IMR-90 (cell line): ENCODE measurements at regions not wholly inside any gene's neighbourhood (a gene's known extent, or its start where the extent isn't known, plus 50 kb on each side); places are given as distances from the start of the nearest gene placed in this dataset.

Experiments used
- ATAC-seq: fragments of 200-7000 bp; cut with Tn5 transposase; 2 replicates; pipeline ENCODE4 v1.9.1; 2020; ENCODE audit warnings: low read depth, mild to moderate bottlenecking, moderate library complexity
- BruUV-seq: library from RNA; stranded (reverse); fragments of 400-500 nt; replicated peaks from 2 replicates; lab custom pipeline; 2021; lab: Mats Ljungman, UMichigan
- CTCF ChIA-PET: fragments of 300-600 bp; formaldehyde crosslinking; extraction: SDS; loops from one replicate; lab custom pipeline; 2021; ENCODE audit warnings: antibody characterized with exemption; lab: Yijun Ruan, JAX
- POLR2A ChIA-PET: fragments of 300-600 bp; sonication (Branson Sonifier 250); formaldehyde crosslinking; loops from one replicate; lab custom pipeline; 2022; ENCODE audit warnings: antibody characterized with exemption; ENCODE audit not compliant: unreplicated experiment; lab: Charles Lee
- DNase-seq: peaks from one replicate; pipeline ENCODE4 v3.0.0; 2013
- H2AFZ ChIP-seq: replicated peaks from 2 replicates; pipeline ENCODE3; 2013; ENCODE audit warnings: low read length, mild to moderate bottlenecking; ENCODE audit not compliant: poor library complexity
- H2AK5ac ChIP-seq: 2 replicates; pipeline ENCODE4 v1.6.1; 2013; ENCODE audit warnings: low read depth, low read length, inconsistent platforms
- H2AK9ac ChIP-seq: replicated peaks from 2 replicates; pipeline ENCODE3; 2013; ENCODE audit warnings: mild to moderate bottlenecking, low read depth, low read length, moderate library complexity; ENCODE audit not compliant: poor library complexity
- H2BK120ac ChIP-seq: 2 replicates; pipeline ENCODE4 v1.6.1; 2013; ENCODE audit warnings: low read depth, low read length, inconsistent platforms
- H2BK15ac ChIP-seq: 3 replicates; pipeline ENCODE4 v1.6.1; 2013; ENCODE audit warnings: low read depth, low read length, inconsistent platforms
- H2BK20ac ChIP-seq: 2 replicates; pipeline ENCODE4 v1.6.1; 2013; ENCODE audit warnings: low read depth, mild to moderate bottlenecking, inconsistent platforms, low read length, moderate library complexity
- H2BK5ac ChIP-seq: 2 replicates; pipeline ENCODE4 v1.6.1; 2013; ENCODE audit warnings: mild to moderate bottlenecking, low read depth, low read length, inconsistent platforms; ENCODE audit not compliant: poor library complexity, severe bottlenecking
- H3K14ac ChIP-seq: replicated peaks from 2 replicates; pipeline ENCODE4 v1.6.1; 2013; ENCODE audit warnings: low read depth, low read length, inconsistent platforms
- H3K18ac ChIP-seq: 2 replicates; pipeline ENCODE4 v1.6.1; 2013; ENCODE audit warnings: low read depth, low read length, control low read depth
- H3K23ac ChIP-seq: 2 replicates; pipeline ENCODE4 v1.6.1; 2013; ENCODE audit warnings: low read depth, low read length, inconsistent platforms
- H3K27ac ChIP-seq: 2 replicates; pipeline ENCODE4 v1.5.1; 2013; ENCODE audit warnings: mild to moderate bottlenecking, control low read depth, low read length; ENCODE audit not compliant: insufficient read depth
- H3K27me3 ChIP-seq: 2 replicates; pipeline ENCODE4 v1.6.1; 2013; ENCODE audit warnings: low read length; ENCODE audit not compliant: control insufficient read depth, insufficient read depth
- H3K36me3 ChIP-seq: 2 replicates; pipeline ENCODE4 v1.6.1; 2013; ENCODE audit warnings: low read length, mixed read lengths; ENCODE audit not compliant: control insufficient read depth, insufficient read depth
- H3K4ac ChIP-seq: 2 replicates; pipeline ENCODE4 v1.6.1; 2013; ENCODE audit warnings: low read depth, low read length, inconsistent platforms
- H3K4me1 ChIP-seq: 2 replicates; pipeline ENCODE4 v1.6.1; 2013; ENCODE audit warnings: low read length, mixed read lengths; ENCODE audit not compliant: control insufficient read depth, insufficient read depth
- H3K4me2 ChIP-seq: 2 replicates; pipeline ENCODE4 v1.6.1; 2013; ENCODE audit warnings: low read depth, mild to moderate bottlenecking, control low read depth, low read length, moderate library complexity
- H3K4me3 ChIP-seq: 2 replicates; pipeline ENCODE4 v1.5.1; 2013; ENCODE audit warnings: low read depth, mild to moderate bottlenecking, control low read depth, low read length, moderate library complexity; ENCODE audit not compliant: insufficient read depth
- H3K56ac ChIP-seq: 2 replicates; pipeline ENCODE4 v1.6.1; 2013; ENCODE audit warnings: low read length, inconsistent platforms; ENCODE audit not compliant: insufficient read depth; ENCODE audit errors: extremely low read depth
- H3K79me1 ChIP-seq, 2 experiments: 2 replicates each; pipeline ENCODE4 v1.6.1; 2013; ENCODE audit warnings: low read length in 2 of 2, inconsistent platforms in 1 of 2, low read depth in 1 of 2
- H3K9ac ChIP-seq: 2 replicates; pipeline ENCODE4 v1.6.1; 2013; ENCODE audit warnings: low read depth, low read length, control low read depth
- H3K9me1 ChIP-seq: 2 replicates; pipeline ENCODE4 v1.6.1; 2013; ENCODE audit warnings: low read length, inconsistent platforms; ENCODE audit not compliant: insufficient read depth
- H3K9me3 ChIP-seq: 2 replicates; pipeline ENCODE4 v1.6.1; 2013; ENCODE audit warnings: low read length; ENCODE audit not compliant: control insufficient read depth, insufficient read depth
- H4K20me1 ChIP-seq: 2 replicates; pipeline ENCODE4 v1.6.1; 2013; ENCODE audit warnings: low read length, inconsistent platforms; ENCODE audit not compliant: insufficient read depth
- H4K5ac ChIP-seq: 2 replicates; pipeline ENCODE4 v1.6.1; 2013; ENCODE audit warnings: mild to moderate bottlenecking, low read depth, low read length, control low read depth
- H4K8ac ChIP-seq, 2 experiments: 2 replicates each; pipeline ENCODE4 v1.6.1; 2013; ENCODE audit warnings: low read depth in 2 of 2, low read length in 2 of 2, control low read depth in 1 of 2, inconsistent platforms in 1 of 2
- H4K91ac ChIP-seq: 2 replicates; pipeline ENCODE4 v1.6.1; 2013; ENCODE audit warnings: low read depth, low read length, inconsistent platforms; ENCODE audit not compliant: insufficient read depth
- ELK1 ChIP-seq: fragments of 150-350 bp; IDR thresholded peaks from 2 replicates; pipeline ENCODE4 v1.6.1; 2016; ENCODE audit warnings: low read depth, mild to moderate bottlenecking, low read length, moderate library complexity, borderline replicate concordance
- MAFK ChIP-seq: IDR thresholded peaks from 2 replicates; pipeline ENCODE4 v1.6.1; 2012; ENCODE audit warnings: low read depth, low read length, improper control_type of control experiment
- POLR2A ChIP-seq: IDR thresholded peaks from 2 replicates; pipeline ENCODE4 v1.6.1; 2012; ENCODE audit warnings: mild to moderate bottlenecking, low read depth, low read length
- SMC3 ChIP-seq: fragments of 150-350 bp; IDR thresholded peaks from 2 replicates; pipeline ENCODE4 v1.6.1; 2016; ENCODE audit warnings: low read depth, mild to moderate bottlenecking, antibody characterized with exemption, low read length, moderate library complexity
- WGBS, 2 experiments: methylation state at CpG; one replicate each; pipeline versions ENCODE4 v1.1.5 to v1.1.7; 2013; ENCODE audit warnings: missing lambda C conversion rate in 2 of 2; ENCODE audit not compliant: insufficient read length in 1 of 2; ENCODE audit errors: extremely low coverage in 2 of 2; 5-methylcytosine and 5-hydroxymethylcytosine counted together
- dilution Hi-C: fragments of 300-500 bp; cut with HindIII; formaldehyde crosslinking; loops from one replicate; pipeline ENCODE4 v1.14.3; 2018; ENCODE audit warnings: low sequenced_read_pairs; ENCODE audit not compliant: unreplicated experiment
- in situ Hi-C: fragments of 300-500 bp; cut with MboI; formaldehyde crosslinking; loops from 3 replicates; pipeline ENCODE4 v1.14.3; 2019; ENCODE audit warnings: low sequenced_read_pairs, inconsistent platforms, mixed read lengths
- intact Hi-C: fragments of 100-400 bp; cut with micrococcal nuclease; formaldehyde crosslinking; loops from 2 replicates; pipeline ENCODE4 v1.10.0; 2022
- TF ChIP-seq, protein P1 (sequence below): conservative IDR thresholded peaks from 2 replicates; pipeline ENCODE4 v1.5.1; 2012; ENCODE audit warnings: mild to moderate bottlenecking, low read depth, low read length, improper control_type of control experiment

DNA sequence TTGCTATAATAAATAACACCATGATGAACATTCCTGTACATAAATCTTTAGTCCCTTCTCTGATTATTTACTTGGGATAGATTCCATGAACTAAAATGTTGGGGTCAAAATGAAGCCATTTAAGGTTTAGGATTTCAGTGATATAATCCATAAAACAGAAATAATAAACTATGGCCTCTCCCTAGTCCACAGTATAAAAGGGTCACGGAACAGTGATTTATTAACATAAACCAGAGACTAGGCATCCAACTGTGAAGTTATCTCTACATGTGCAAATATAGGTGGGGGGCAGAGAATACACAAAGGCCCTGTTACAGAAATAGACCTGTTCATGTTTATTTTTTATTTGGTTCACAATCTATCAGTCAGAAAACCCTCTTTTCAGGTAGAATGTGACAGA lies 499.1 kb upstream of the SLIT2 start:
- ATAC-seq, result no peak
- H4K5ac ChIP-seq, result no peak overlapping the region
- no CpG with 5 or more reads among the region's 1 CpG for WGBS, 2 experiments
- peaks cover 4% of the 10 kb centered on the region for H3K4me1 ChIP-seq
- in situ Hi-C loops, result no loop called here
- no peak overlapping the region for H3K27ac ChIP-seq
- dilution Hi-C loops, result no loop called here
- no peak overlapping the region for H2BK15ac ChIP-seq
- H2AFZ ChIP-seq, result no peak overlapping the region
- H3K56ac ChIP-seq, result no peak overlapping the region
- H3K36me3 ChIP-seq, result no peaks in the 10 kb centered on the region
- H4K91ac ChIP-seq, result no peak overlapping the region
- no peak for DNase-seq
- H3K4me3 ChIP-seq, result no peak overlapping the region
- H3K4ac ChIP-seq, result no peak overlapping the region
- H3K27me3 ChIP-seq, result no peaks in the 10 kb centered on the region
- no peak overlapping the region for H3K23ac ChIP-seq
- BruUV-seq, result no TSS peak
- no peak overlapping the region for H2AK9ac ChIP-seq
- no peak overlapping the region for H3K14ac ChIP-seq
- H3K4me2 ChIP-seq, result no peak overlapping the region
- no peak overlapping the region for H2AK5ac ChIP-seq
- no peak overlapping the region for H3K9ac ChIP-seq
- H3K18ac ChIP-seq, result no peak overlapping the region
- H2BK5ac ChIP-seq, result no peak overlapping the region
- H2BK120ac ChIP-seq, result no peak overlapping the region
- H4K20me1 ChIP-seq, result no peaks in the 10 kb centered on the region
- intact Hi-C loops, result no loop called here
- H3K79me1 ChIP-seq, result no peaks in the 10 kb centered on the region
- no peak overlapping the region for H2BK20ac ChIP-seq
- H3K9me1 ChIP-seq, result no peaks in the 10 kb centered on the region
- no peak overlapping the region for H4K8ac ChIP-seq
- CTCF ChIA-PET, result no interaction called here
- H3K9me3 ChIP-seq, result no peaks in the 10 kb centered on the region
- POLR2A ChIA-PET, result no interaction called here
- TF ChIP-seq POLR2A (no peak), MAFK (no peak), ELK1 (no peak), SMC3 (no peak)
- TF ChIP-seq, protein P1, sequence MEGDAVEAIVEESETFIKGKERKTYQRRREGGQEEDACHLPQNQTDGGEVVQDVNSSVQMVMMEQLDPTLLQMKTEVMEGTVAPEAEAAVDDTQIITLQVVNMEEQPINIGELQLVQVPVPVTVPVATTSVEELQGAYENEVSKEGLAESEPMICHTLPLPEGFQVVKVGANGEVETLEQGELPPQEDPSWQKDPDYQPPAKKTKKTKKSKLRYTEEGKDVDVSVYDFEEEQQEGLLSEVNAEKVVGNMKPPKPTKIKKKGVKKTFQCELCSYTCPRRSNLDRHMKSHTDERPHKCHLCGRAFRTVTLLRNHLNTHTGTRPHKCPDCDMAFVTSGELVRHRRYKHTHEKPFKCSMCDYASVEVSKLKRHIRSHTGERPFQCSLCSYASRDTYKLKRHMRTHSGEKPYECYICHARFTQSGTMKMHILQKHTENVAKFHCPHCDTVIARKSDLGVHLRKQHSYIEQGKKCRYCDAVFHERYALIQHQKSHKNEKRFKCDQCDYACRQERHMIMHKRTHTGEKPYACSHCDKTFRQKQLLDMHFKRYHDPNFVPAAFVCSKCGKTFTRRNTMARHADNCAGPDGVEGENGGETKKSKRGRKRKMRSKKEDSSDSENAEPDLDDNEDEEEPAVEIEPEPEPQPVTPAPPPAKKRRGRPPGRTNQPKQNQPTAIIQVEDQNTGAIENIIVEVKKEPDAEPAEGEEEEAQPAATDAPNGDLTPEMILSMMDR, result no peak
